ENCODE measurements at regions not wholly inside any gene's neighbourhood (a gene's known extent, or its start where the extent isn't known, plus 50 kb on each side); places are given as distances from the start of the nearest gene placed in this dataset.

DNA sequence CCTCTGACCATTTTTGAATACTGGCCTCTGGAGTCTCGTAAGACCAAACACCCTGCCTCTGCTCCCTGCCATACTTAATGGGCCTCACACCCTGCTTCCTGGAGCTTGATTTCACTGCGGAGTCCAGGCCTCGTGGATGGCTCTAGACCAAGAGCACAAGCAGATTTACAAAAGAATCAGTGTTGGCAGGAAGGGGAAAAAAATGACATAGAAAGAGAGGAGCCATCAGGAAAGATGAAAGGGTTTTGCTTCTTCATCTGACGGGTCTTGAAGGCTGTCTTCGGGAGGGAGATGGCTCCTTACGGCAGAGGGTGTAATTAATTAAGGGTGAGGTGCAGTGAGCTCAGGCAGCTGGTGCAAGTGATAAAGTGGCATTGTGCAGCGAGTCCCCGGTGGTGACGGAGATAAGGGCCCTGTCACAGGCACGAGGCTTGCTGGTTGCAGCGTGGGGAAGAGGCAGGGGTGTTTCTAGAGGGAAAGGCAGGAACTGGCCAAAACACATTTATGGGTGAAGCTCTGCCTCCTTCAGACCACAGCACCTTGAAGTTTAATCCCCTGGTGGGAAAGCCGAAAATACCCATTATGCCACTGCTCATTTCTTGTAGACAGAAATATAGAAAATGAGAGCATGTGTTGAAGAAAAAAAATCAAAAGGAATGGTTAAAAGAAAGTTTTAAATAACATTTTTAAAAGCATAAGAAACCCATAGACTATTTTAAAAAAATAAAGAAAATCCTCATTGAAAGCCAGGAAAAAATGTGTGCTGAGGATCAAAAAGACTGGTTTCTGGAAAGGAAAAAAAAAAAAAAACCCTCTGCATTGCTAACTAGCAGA is 128.6 kb upstream of the LRFN2 start:
- TF ChIP-seq POLR2AphosphoS5 (IDR thresholded peaks at IDR 0.05) (no peak), CTCF (IDR thresholded peaks at IDR 0.05) (no peak), POLR2A (IDR thresholded peaks at IDR 0.05; ENCODE audit: low read depth) (no peak)
